K562 (cell line): ENCODE measurements at regions not wholly inside any gene's neighbourhood (a gene's known extent, or its start where the extent isn't known, plus 50 kb on each side); places are given as distances from the start of the nearest gene placed in this dataset.

Experiments
- ATAC-seq: fragments of 200-7000 bp; cut with Tn5 transposase; 3 replicates; pipeline ENCODE4 v1.9.1; 2020; ENCODE audit warnings: moderate library complexity
- BruUV-seq: library from RNA; stranded (reverse); fragments of 400-500 nt; replicated peaks from 2 replicates; lab custom pipeline; 2021; lab: Mats Ljungman, UMichigan
- CTCF ChIA-PET: fragments of 300-600 bp; formaldehyde crosslinking; extraction: SDS; loops from one replicate; lab custom pipeline; 2021; ENCODE audit warnings: low intra/inter-chr PET ratio; lab: Yijun Ruan, JAX
- POLR2A ChIA-PET: fragments of 300-600, 350-650 bp; sonication (Branson Sonifier 250); formaldehyde crosslinking; extraction: SDS; loops from one replicate; lab custom pipeline; 2021; ENCODE audit warnings: antibody characterized with exemption, inconsistent platforms; lab: Yijun Ruan, JAX
- DNase-seq, 4 experiments: peaks; one replicate each; pipeline versions ENCODE4 v3.0.0 to v3.0.0-alpha.2; 2011 to 2018; ENCODE audit warnings: low spot score in 3 of 4, mixed read lengths in 3 of 4; ENCODE audit errors: extremely low read depth in 1 of 4
- FAIRE-seq: peaks from 2 replicates; lab custom pipeline; 2011; peaks lifted over from hg19 to GRCh38; lab: Jason Lieb, UNC
- H2AFZ ChIP-seq: 2 replicates; pipeline ENCODE4 v1.6.0; 2011; ENCODE audit warnings: low read depth, low read length, control low read depth, inconsistent platforms
- H3K27ac ChIP-seq: fragments of 200-600 bp; 3 replicates; pipeline ENCODE4 v1.8.0; 2011; ENCODE audit warnings: low read depth, mild to moderate bottlenecking, control low read depth, inconsistent platforms, low read length, moderate library complexity, mixed read lengths; ENCODE audit errors: extremely low read depth
- H3K27me3 ChIP-seq, 2 experiments: fragments of 300-600 bp in 1 of 2; 2 replicates in 1 of 2; 3 replicates in 1 of 2; pipeline versions ENCODE4 v1.6.0 to v1.8.0; 2011; ENCODE audit warnings: inconsistent platforms in 2 of 2, low read length in 2 of 2, mild to moderate bottlenecking in 1 of 2, mixed read lengths in 1 of 2, moderate library complexity in 1 of 2; ENCODE audit not compliant: control insufficient read depth in 2 of 2, insufficient read depth in 2 of 2
- H3K36me3 ChIP-seq: fragments of 300-600 bp; 3 replicates; pipeline ENCODE4 v1.8.0; 2011; ENCODE audit warnings: mild to moderate bottlenecking, low read length, inconsistent platforms; ENCODE audit not compliant: control insufficient read depth, insufficient read depth
- H3K4me1 ChIP-seq, 2 experiments: fragments of 200-600 bp in 1 of 2; replicated peaks in 1 of 2; 2 replicates in 1 of 2; 3 replicates in 1 of 2; pipeline versions ENCODE4 v1.5.1 to v1.8.0; 2011; ENCODE audit warnings: inconsistent platforms in 2 of 2, low read length in 2 of 2, mild to moderate bottlenecking in 1 of 2, mixed read lengths in 1 of 2, moderate library complexity in 1 of 2; ENCODE audit not compliant: control insufficient read depth in 2 of 2, insufficient read depth in 2 of 2
- H3K4me2 ChIP-seq: 2 replicates; pipeline ENCODE4 v1.6.1; 2011; ENCODE audit warnings: low read length, control low read depth, inconsistent platforms, mixed read lengths; ENCODE audit not compliant: insufficient read depth
- H3K4me3 ChIP-seq: fragments of 200-600 bp; sonication (generic), shearing (Covaris generic); 2 replicates; pipeline ENCODE4 v1.5.1; 2016; ENCODE audit warnings: control low read depth, inconsistent platforms
- H3K79me2 ChIP-seq: fragments of 200-600 bp; 3 replicates; pipeline ENCODE4 v1.8.0; 2011; ENCODE audit warnings: low read length, inconsistent platforms; ENCODE audit not compliant: control insufficient read depth, insufficient read depth
- H3K9ac ChIP-seq, 2 experiments: 2 replicates each; pipeline versions ENCODE4 v1.6.0 to v1.6.1; 2011; ENCODE audit warnings: low read depth in 2 of 2, low read length in 2 of 2, control low read depth in 1 of 2, inconsistent platforms in 1 of 2, mild to moderate bottlenecking in 1 of 2, mixed read lengths in 1 of 2; ENCODE audit not compliant: insufficient read depth in 1 of 2
- H3K9me1 ChIP-seq: one replicate; pipeline ENCODE4 v1.6.0; 2011; ENCODE audit warnings: inconsistent platforms, mild to moderate bottlenecking, low read length, moderate library complexity; ENCODE audit not compliant: control insufficient read depth, insufficient read depth
- H3K9me3 ChIP-seq: replicated peaks from 2 replicates; pipeline ENCODE4 v1.5.1; 2011; ENCODE audit warnings: low read depth, low read length, inconsistent platforms; ENCODE audit not compliant: control insufficient read depth, insufficient read depth
- H4K20me1 ChIP-seq: replicated peaks from 2 replicates; pipeline ENCODE4 v1.6.1; 2011; ENCODE audit warnings: low read length, inconsistent platforms, mixed read lengths; ENCODE audit not compliant: control insufficient read depth, insufficient read depth
- ADNP ChIP-seq: fragments of 200-800 bp; sonication (Bioruptor generic); IDR thresholded peaks from 2 replicates; pipeline ENCODE4 v1.6.1; 2016; ENCODE audit warnings: missing genetic modification characterization, missing compliant biosample characterization
- GABPA ChIP-seq: fragments of 200-800 bp; sonication (Bioruptor generic); conservative IDR thresholded peaks from 2 replicates; pipeline ENCODE4 v1.6.1; 2016; ENCODE audit warnings: low read depth, missing genetic modification characterization, missing compliant biosample characterization
- KLF1 ChIP-seq: fragments of 450-650 bp; IDR thresholded peaks from 2 replicates; pipeline ENCODE4 v1.6.1; 2016; ENCODE audit warnings: missing genetic modification characterization, missing compliant biosample characterization
- MTF1 ChIP-seq: fragments of 250-450 bp; sonication (Bioruptor Pico); IDR thresholded peaks from 2 replicates; pipeline ENCODE4 v1.9.0; 2021; ENCODE audit warnings: moderate library complexity, mild to moderate bottlenecking, inconsistent platforms, borderline replicate concordance
- NCOR1 ChIP-seq: fragments of 450-650 bp; IDR thresholded peaks from 2 replicates; pipeline ENCODE4 v1.6.1; 2016; ENCODE audit warnings: mild to moderate bottlenecking, moderate library complexity
- NR2F6 ChIP-seq: fragments of 450-650 bp; formaldehyde crosslinking; IDR thresholded peaks from 2 replicates; pipeline ENCODE4 v1.4.0; 2020; ENCODE audit warnings: mild to moderate bottlenecking
- POLR2B ChIP-seq: fragments of 450-650 bp; IDR thresholded peaks from 2 replicates; pipeline ENCODE4 v1.6.1; 2018; ENCODE audit warnings: low read depth; ENCODE audit not compliant: partially characterized antibody
- SMARCA4 ChIP-seq: fragments of 450-650 bp; IDR thresholded peaks from 2 replicates; pipeline ENCODE4 v1.6.1; 2016
- STAT5A ChIP-seq: IDR thresholded peaks from 2 replicates; pipeline ENCODE4 v1.6.1; 2012; ENCODE audit warnings: low read length, inconsistent platforms, borderline replicate concordance
- ZFP36 ChIP-seq: fragments of 150-350 bp; IDR thresholded peaks from 2 replicates; pipeline ENCODE4 v1.6.1; 2018; ENCODE audit warnings: low read length, low read depth; ENCODE audit not compliant: partially characterized antibody
- ZNF3 ChIP-seq: fragments of 250-450 bp; sonication (Bioruptor Pico); IDR thresholded peaks from 2 replicates; pipeline ENCODE4 v1.5.0; 2021; ENCODE audit warnings: mild to moderate bottlenecking, moderate library complexity
- in situ Hi-C: fragments of 300-500 bp; cut with MboI; formaldehyde crosslinking; loops from 4 replicates; pipeline ENCODE4 v1.15.0; 2018; ENCODE audit warnings: inconsistent platforms, mixed read lengths
- intact Hi-C: fragments of 100-400 bp; cut with micrococcal nuclease; formaldehyde crosslinking; loops from 2 replicates; pipeline ENCODE4 v1.14.2; 2022
- TF ChIP-seq, protein P1 (sequence below): fragments of 200-600 bp; sonication (generic); IDR thresholded peaks from one replicate; pipeline ENCODE4 v1.6.1; 2012; ENCODE audit warnings: mild to moderate bottlenecking, low read depth, low read length, inconsistent platforms

- DNase-seq (no peak), FAIRE-seq (no peak)
- CTCF ChIA-PET: no interaction called here
- POLR2A ChIA-PET: no interaction called here
- no peaks in the 10 kb centered on the region for H3K79me2 ChIP-seq
- H3K36me3 ChIP-seq: no peaks in the 10 kb centered on the region
- H2AFZ ChIP-seq: no peak overlapping the region
- H3K9me3 ChIP-seq: no peaks in the 10 kb centered on the region
- no peak overlapping the region for H3K9ac ChIP-seq
- intact Hi-C loops: no loop called here
- no peaks in the 10 kb centered on the region for H3K4me1 ChIP-seq
- BruUV-seq: no TSS peak
- no peaks in the 10 kb centered on the region for H4K20me1 ChIP-seq
- no peaks in the 10 kb centered on the region for H3K27me3 ChIP-seq
- no peak overlapping the region for H3K4me3 ChIP-seq
- TF ChIP-seq KLF1: no peak
- TF ChIP-seq SMARCA4: no peak
- no peak for TF ChIP-seq GABPA (tag)
- no peak for TF ChIP-seq MTF1 (CRISPR knock-in tag)
- TF ChIP-seq ZFP36: no peak
- TF ChIP-seq, protein P1, sequence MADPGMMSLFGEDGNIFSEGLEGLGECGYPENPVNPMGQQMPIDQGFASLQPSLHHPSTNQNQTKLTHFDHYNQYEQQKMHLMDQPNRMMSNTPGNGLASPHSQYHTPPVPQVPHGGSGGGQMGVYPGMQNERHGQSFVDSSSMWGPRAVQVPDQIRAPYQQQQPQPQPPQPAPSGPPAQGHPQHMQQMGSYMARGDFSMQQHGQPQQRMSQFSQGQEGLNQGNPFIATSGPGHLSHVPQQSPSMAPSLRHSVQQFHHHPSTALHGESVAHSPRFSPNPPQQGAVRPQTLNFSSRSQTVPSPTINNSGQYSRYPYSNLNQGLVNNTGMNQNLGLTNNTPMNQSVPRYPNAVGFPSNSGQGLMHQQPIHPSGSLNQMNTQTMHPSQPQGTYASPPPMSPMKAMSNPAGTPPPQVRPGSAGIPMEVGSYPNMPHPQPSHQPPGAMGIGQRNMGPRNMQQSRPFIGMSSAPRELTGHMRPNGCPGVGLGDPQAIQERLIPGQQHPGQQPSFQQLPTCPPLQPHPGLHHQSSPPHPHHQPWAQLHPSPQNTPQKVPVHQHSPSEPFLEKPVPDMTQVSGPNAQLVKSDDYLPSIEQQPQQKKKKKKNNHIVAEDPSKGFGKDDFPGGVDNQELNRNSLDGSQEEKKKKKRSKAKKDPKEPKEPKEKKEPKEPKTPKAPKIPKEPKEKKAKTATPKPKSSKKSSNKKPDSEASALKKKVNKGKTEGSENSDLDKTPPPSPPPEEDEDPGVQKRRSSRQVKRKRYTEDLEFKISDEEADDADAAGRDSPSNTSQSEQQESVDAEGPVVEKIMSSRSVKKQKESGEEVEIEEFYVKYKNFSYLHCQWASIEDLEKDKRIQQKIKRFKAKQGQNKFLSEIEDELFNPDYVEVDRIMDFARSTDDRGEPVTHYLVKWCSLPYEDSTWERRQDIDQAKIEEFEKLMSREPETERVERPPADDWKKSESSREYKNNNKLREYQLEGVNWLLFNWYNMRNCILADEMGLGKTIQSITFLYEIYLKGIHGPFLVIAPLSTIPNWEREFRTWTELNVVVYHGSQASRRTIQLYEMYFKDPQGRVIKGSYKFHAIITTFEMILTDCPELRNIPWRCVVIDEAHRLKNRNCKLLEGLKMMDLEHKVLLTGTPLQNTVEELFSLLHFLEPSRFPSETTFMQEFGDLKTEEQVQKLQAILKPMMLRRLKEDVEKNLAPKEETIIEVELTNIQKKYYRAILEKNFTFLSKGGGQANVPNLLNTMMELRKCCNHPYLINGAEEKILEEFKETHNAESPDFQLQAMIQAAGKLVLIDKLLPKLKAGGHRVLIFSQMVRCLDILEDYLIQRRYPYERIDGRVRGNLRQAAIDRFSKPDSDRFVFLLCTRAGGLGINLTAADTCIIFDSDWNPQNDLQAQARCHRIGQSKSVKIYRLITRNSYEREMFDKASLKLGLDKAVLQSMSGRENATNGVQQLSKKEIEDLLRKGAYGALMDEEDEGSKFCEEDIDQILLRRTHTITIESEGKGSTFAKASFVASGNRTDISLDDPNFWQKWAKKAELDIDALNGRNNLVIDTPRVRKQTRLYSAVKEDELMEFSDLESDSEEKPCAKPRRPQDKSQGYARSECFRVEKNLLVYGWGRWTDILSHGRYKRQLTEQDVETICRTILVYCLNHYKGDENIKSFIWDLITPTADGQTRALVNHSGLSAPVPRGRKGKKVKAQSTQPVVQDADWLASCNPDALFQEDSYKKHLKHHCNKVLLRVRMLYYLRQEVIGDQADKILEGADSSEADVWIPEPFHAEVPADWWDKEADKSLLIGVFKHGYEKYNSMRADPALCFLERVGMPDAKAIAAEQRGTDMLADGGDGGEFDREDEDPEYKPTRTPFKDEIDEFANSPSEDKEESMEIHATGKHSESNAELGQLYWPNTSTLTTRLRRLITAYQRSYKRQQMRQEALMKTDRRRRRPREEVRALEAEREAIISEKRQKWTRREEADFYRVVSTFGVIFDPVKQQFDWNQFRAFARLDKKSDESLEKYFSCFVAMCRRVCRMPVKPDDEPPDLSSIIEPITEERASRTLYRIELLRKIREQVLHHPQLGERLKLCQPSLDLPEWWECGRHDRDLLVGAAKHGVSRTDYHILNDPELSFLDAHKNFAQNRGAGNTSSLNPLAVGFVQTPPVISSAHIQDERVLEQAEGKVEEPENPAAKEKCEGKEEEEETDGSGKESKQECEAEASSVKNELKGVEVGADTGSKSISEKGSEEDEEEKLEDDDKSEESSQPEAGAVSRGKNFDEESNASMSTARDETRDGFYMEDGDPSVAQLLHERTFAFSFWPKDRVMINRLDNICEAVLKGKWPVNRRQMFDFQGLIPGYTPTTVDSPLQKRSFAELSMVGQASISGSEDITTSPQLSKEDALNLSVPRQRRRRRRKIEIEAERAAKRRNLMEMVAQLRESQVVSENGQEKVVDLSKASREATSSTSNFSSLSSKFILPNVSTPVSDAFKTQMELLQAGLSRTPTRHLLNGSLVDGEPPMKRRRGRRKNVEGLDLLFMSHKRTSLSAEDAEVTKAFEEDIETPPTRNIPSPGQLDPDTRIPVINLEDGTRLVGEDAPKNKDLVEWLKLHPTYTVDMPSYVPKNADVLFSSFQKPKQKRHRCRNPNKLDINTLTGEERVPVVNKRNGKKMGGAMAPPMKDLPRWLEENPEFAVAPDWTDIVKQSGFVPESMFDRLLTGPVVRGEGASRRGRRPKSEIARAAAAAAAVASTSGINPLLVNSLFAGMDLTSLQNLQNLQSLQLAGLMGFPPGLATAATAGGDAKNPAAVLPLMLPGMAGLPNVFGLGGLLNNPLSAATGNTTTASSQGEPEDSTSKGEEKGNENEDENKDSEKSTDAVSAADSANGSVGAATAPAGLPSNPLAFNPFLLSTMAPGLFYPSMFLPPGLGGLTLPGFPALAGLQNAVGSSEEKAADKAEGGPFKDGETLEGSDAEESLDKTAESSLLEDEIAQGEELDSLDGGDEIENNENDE: no peak
- TF ChIP-seq NCOR1: no peak
- no peak for TF ChIP-seq NR2F6
- no peak for TF ChIP-seq ZNF3
- TF ChIP-seq POLR2B: no peak
- no peak for TF ChIP-seq STAT5A
- no peak for TF ChIP-seq ADNP
- TF ChIP-seq, all 486 proteins: peak for 0
- in situ Hi-C loops: no loop called here
- no peaks in the 10 kb centered on the region for H3K9me1 ChIP-seq
- no peak overlapping the region for H3K27ac ChIP-seq
- no peak overlapping the region for H3K4me2 ChIP-seq
- no peak for ATAC-seq
These were observed 452.1 kb downstream of the HDGFL1 start for GRCh38 chr6:23021487-23021886.
